Esophagus mucosa (tissue), 1 donor: ENCODE measurements at regions not wholly inside any gene's neighbourhood (a gene's known extent, or its start where the extent isn't known, plus 50 kb on each side); places are given as distances from the start of the nearest gene placed in this dataset.
"Not testable (repeated sequence)": the region's sequence is repeated elsewhere in the genome, so short reads cannot be mapped to it uniquely, and the experiment has no call there.

ENCODE experiments used
- ATAC-seq: fragments of 200-7000 bp; cut with Tn5 transposase; one replicate; pipeline ENCODE4 v1.9.1; 2020
- donor health status: DM: yes; HTN: yes; CAD: no.

DNA sequence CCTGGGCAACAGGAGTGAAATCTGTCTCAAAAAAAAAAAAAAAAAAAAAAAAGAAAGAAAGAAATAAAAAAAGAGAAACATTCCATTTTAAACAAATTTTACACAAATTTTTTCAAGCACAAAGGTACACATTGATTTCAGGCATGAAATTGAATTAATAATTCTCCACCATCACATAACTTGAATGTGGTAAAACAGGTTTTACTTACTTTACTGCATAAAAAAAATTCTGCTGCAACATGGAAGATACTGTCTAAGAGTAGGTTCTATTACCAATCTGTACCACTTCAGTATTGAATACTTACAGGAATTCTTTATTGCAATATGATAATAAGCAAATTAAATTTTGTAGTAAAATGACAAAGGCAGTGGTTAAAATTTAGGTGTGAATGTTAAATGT lies 271.6 kb upstream of the ARSJ start:
- no peak for ATAC-seq

DNA sequence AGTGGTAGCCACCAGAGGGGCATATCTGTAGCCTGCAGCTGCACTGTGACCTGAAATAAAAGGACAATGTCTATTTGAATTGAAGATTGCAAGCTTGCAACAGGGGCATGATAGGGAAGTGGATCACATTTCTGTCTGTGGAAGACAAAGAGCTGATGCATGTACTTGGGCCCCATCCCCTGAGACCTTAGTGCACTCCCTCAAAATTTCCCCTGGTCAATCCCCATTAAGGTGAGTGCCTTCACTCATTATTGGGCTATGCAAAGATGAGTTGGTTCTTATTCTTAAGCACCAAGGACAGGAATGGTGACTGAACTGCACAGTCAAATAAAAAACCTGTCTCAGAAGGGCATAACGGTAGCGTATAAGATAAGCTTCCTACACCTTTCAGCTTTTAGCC lies 273.1 kb upstream of the ARSJ start:
- no peak for ATAC-seq

DNA sequence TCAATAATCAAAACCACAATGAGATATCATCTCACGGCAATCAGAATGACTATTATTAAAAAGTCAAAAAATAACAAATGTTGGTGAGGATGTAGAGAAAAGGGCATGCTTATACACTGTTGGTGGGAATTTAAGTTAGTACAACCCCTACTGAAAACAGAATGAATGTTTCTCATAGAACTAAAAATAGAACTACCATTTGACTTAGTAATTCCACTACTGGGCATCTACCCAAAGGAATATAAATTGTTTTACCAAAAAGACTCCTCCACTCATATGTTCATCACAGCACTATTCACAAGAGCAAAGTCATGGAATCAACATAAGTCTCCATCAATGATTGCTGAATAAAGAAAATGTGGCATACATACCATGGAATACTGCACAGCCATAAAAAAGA lies 278.1 kb upstream of the ARSJ start:
- no peak for ATAC-seq

DNA sequence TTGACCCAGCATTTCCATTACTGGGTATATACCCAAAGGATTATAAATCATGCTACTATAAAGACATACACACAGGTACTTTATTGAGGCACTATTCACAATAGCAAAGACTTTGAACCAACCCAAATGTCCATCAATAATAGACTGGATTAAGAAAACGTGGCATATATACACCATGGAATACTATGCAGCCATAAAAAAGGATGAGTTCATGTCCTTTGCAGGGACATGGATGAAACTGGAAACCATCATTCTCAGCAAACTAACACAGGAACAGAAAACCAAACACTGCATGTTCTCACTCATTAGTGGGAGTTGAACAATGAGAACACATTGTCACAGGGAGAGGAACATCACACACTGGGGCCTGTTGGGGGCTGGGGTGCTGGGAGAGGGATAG lies 283.0 kb upstream of the ARSJ start:
- not testable (repeated sequence) for ATAC-seq

DNA sequence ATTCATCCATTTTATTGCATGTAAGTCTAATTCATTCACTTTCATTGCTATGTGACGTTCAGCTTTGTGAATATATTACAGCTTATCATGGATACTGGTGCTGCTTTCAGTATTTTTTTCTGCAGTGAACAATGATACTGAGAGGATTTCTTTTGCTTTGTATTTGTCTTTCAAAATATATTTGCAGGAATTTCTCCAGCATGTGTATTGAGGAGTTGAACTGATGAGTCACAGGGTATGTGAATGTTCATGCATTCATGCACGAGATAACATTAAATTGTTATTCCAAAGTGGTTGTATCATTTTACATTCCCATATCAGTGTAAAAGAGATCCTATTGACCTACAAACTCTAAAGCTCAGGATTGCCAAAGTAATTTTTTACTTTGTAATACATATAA lies 283.8 kb upstream of the ARSJ start:
- ATAC-seq: no peak

DNA sequence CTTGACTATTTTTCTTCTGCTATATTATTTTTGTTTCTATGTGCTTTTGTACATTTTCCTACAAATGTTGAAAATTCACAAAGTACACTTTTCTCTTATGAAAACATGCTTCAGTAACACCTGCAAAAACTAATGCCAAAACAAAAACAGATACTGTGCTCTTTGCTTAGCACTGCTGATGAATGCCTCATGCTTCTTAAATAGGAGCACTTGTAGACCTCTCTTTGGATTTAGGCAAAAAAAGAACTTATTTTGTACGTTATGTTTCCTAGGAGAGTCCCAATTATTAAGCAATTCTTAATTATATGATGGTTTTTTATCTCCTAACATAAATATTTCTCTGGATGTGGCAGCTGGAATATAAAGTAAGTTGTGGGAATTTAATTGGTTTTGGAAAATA lies 285.0 kb upstream of the ARSJ start:
- no peak for ATAC-seq

DNA sequence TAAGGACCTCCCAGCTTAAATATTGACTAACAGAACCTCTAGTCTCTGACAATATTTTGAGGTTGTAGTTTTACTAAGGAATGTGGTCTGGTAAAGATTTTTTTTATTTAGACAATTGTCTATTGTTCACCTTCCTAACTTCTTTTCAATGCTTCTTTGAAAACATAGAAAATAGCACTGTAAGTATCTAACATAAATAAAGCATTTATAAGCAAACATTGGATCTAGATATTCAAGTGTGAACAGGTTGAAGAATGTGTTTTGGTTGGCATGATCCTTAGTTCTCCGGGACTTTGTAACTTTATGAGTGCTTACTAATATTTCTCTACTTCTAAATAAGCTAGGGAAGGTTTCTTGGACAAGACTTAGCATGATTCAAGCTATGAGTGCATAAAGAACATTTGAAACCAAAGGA lies 285.4 kb upstream of the ARSJ start:
- peak; percentile 88 for ATAC-seq

DNA sequence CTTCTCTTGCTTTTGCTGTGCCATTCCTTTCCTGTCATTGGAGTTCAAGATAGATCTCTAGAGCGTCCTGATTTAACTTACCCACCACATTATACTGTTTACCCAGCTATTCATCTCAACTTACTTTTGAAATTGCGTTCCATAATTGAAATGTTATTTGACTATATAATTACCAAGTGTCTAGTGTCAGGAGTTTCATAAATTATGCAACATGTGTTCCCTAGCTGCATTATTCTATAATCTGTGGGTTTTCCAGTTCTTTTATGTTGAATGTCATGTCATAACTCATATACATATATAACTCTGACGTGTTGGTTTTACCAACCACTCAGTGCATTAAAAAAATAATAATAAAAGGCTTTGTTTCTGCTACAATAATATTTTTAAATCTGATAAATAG lies 285.9 kb upstream of the ARSJ start:
- ATAC-seq: peak; percentile 86

DNA sequence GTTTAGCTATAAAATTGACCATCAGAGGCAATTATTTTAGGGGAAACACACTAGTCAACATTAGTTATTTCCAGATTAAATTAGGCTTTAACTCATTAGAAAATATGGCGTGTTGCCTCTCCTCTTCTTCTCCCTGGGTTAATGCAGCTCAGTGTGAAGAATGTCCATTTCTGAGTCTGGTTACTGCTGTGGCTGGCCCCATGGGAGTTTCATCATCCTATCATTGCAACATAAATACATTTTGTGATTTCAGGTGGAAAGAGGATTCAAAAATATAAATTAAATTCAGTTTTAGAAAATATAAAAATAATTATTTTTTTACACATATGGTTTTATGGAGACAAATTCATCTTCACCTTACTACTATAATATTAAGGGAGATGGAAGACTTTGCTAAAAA lies 288.5 kb upstream of the ARSJ start:
- no peak for ATAC-seq

DNA sequence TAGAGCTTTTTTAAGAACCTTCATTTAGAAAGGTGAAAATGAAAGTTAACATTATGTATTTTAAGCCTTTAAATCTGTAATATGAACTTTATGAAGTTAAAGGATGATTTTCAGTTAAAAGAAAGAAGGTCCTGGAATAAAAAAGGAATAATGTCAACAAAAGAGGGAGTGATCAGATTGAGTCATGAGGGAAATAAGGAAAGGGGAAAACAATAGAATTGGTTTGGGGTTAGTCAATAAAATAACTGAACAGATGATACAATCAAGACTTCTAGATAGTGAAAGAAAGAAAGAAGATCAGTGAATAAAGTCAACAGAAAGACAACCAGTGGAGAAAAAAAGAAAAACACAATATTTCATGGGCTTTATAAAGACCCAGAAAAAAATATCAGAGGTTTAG lies 291.6 kb upstream of the ARSJ start:
- no peak for ATAC-seq

DNA sequence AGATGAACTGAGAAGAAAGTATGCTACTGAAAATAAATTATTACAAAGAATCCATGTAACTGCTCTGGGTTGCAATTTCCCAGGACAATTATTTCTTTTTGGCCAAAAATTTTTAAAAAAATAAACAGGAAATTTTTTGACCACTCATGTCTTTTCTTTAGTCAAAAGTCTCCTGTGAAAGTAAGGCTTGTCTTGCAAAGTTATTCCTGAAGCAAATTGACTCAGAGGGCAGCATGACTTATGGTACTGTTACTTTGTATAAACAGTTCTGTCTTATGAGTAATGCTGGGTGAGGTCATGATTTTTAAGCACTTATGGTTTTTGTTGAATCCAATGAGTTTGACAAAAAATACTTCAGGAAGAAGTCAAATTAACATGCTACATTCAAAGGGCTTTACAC lies 292.8 kb upstream of the ARSJ start:
- ATAC-seq: peak; percentile 86

DNA sequence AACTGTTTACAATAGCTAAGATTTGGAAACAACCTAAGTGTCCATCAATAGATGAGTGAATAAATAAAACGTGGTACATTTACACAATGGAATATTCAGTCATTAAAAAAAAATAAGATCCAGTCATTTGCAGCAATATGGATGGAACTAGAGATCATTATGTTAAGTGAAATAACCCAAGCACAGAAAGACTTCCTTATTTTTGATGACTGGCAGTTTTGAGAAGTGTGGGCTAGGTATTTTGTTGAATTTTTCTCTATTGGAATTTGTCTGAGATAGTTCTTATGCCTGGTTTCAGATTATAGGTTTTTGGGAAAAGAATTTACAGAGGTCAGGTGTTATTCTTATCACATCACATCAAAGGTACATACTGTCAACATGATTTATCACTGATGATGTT lies 293.8 kb upstream of the ARSJ start:
- ATAC-seq: no peak

DNA sequence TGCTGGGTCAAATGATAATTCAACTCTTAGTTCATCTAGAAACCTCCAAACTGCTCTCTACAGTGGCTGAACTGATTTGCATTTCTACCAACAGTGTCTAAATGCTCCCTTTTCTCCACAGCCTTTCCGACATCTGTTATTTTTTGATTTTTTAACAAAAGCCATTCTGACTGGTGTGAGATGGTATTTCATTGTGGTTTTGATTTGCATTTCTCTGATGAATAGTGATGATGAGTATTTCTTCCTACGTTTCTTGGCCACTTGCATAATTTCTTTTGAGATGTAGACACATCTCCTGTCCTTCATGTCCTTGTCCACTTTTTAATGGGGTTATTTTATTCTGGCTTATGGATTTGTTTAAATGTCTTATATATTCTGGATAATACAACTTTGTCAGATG lies 298.2 kb upstream of the ARSJ start:
- no peak for ATAC-seq

DNA sequence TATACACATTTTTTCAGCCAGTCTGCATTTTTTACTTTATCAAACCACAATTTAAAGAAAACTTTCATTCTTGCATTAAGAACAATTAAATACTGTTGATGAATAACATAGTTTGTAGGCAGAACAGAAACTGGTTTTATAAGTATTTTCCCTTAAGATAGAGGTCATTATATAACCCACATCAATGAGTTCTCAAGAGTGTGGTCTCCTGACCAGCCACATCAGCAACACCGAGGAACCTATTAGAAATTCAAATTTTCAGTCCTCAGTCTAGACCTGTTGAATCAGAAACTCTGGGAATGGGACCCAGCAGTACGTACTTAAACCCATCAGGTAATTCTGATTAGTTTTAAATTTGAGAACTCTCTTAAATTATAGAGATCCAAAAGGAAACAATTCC lies 299.6 kb upstream of the ARSJ start:
- ATAC-seq: no peak

DNA sequence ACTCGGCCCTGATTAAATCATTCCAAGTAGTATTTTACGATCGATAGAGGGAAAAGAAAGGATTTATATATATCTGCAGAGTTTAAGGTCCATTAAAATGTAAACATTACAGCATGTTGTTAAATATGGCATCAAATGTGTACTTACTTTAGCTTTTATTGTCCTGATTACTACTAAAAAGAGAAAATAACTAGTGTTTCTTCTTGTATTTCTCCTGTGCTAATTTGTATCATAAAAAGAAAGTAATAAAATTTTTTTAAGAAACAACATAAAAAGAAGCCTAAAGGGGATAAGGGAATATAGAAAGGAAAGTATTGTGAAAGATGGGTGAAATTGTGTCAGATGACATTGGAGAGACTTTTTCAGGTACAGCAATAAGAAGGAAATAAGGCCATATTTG lies 300.3 kb upstream of the ARSJ start:
- ATAC-seq: no peak

DNA sequence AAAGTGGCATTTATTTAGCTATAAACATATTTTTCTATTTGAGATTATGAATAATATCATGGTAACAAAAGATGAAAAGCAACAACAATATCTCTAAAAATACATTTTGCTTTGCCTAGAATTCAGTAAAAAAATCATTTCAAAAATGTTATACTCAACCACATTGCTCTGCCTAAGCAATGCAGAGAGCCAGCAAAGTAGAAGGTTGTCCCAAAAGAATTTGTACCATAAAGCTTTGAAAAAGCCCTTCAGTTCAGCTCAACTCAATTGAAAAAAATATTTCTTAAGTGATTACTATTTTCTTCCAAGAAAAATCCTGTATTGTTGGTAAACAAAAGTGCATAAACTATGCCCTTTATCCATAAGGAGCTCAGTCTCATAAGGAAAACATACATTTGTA lies 301.2 kb upstream of the ARSJ start:
- no peak for ATAC-seq

DNA sequence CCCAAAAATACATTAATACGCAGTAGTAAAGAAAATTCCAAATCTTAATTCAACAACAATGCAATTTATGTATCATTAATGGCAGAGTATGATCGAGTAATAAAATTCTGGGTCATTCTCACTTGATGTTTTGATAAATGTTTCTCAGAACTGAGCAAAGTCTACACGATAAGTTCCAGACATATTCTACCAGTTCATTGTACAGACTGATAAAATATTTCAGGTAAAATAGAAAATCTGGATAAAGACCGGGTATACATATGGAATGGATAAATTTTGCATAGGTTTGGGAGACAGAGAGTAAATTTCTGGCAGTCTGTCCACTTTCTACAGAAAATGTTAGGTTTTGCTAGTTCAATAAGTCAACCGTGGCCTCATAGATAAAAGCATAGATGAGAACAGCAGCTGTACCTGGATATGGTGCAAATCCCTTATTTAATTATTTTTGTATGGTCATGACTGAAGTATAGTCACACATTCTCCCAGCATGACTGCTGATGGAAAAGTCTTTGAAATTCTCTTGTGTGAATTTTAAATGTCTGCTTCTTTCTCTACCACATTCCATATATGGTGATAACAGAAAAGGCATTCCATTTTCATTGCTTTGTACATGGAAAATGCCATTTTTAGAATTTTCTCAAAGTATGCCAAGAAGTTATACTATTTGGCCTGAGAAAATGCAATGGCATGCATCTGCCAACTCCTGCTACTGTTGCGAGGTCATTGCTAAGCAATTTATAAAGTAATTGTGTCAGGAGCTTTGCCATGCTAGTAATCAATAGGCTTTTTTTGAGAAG lies 301.9 kb upstream of the ARSJ start:
- no peak for ATAC-seq

DNA sequence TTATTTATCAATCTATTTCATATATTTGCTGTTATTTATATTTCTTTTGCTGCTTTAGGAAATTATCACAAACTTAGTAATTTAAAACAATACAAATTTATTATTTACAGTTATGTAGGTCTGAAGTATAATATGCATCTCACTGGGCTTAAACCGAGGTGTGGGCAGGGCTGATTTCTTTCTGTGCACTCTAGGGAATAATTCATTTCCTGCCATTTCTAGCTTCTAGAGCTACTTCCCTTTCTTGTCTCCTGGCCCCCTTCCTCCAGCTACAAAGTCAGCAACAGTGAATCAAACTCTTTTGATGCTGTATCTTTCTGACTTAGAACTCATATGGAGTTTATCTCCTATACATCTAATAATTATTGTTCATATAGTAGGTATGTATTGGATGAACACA lies 303.5 kb upstream of the ARSJ start:
- no peak for ATAC-seq

DNA sequence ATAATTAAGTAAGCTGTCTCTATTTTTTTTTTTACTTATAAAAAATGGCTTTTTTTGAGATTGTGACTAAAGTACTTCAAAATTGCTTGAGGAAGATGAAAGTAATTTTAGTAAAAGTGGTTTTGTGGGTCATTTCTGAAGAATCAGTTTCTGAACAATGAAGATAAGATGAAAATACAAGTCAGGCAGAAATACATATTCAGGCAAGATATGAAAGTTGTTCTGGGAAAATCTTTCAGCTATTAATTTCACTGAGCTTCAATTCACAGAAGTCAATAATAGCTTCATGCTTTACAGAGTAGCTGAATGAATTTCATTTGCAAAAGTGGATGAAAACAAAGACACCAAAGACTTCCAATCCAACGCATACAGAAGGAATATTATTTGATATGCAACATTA lies 305.2 kb upstream of the ARSJ start:
- ATAC-seq: no peak

DNA sequence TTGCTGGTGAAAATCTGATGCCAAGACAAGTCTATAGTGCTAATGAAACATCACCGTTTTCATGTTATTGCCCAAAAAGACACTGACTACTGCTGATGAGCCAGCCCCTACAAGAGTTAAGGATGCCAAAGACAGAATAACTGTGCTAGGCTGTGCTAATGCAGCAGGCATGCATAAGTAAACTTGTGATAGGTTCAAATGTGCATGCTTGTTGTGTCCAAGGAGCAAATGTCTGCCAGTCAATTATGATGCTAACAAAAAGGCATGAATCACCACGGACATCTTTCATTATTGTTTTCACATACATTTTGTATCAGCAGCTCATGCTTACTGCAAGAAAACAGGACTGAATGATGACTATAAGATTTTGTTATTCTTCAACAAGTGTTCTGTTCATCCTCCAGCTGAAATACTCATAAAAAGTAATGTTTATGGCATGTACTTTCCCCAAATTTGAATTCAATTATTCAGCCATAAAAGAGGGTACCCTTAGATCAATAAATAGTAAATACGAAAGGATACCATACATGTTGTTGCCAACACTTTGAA lies 306.9 kb upstream of the ARSJ start:
- ATAC-seq: no peak

DNA sequence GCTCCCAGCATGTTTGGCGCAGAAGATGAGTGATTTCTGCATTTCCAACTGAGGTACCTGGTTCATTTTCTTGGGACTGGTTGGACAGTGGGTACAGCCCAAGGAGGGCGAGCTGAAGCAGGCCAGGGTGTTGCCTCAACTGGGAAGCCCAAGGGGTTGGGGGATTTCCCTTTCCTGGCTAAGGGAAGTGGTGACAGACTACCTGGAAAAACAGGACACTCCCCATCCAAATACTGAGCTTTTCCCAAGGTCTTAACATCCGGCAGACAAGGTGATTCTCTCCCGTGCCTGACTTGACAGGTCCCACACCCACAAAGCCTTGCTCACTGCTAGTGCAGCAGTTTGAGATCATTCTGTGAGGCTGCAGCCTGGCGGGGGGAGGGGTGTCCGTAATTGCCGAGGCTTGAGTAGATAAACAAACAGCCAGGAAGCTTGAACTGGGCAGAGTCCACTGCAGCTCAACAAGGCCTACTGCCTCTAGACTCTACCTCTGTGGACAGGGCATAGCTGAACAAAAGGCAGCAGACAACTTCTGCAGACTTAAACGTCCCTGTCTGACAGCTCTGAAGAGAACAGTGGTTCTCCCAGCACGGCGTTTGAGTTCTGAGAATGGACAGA lies 307.7 kb upstream of the ARSJ start:
- peak; percentile 67 for ATAC-seq

DNA sequence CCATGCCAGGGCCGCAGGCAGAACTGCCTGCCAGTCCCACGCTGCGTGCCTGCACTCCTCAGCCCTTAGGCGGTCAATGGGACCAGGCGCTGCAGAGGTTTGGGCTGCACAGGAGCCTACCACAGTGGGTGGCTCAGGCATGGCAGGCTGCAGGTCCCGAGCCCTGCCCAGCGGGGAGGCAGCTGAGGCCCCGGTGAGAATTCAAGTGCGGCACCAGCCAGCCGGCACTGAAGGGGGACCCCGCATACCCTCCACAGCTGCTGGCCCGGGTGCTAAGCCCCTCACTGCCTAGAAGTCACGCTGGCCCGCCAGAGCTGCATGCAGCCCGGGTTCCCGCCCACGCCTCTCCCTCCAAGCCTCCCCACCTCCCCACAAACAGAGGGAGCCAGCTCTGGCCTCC lies 302.5 kb upstream of the UGT8 start:
- no peak for ATAC-seq

DNA sequence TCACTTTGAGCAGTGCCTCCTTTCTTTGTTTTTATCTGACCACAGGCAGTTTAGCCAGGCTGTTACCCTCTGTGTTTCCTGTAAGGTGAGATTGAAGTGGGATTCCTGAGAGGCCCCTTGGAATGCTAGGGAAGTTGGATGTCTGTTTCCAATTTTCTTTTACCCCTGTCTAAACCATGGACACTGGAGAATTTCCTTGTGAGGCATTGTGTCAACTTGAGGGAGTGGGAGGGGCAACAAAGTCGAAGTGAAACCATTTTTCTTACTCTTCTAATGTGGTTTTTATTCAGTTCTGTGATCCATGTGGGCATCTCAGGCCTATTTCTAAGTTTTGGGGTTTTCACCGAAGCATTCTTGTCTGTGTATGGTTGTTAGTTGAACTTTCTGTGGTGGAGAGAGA lies 296.1 kb upstream of the UGT8 start:
- no peak for ATAC-seq

DNA sequence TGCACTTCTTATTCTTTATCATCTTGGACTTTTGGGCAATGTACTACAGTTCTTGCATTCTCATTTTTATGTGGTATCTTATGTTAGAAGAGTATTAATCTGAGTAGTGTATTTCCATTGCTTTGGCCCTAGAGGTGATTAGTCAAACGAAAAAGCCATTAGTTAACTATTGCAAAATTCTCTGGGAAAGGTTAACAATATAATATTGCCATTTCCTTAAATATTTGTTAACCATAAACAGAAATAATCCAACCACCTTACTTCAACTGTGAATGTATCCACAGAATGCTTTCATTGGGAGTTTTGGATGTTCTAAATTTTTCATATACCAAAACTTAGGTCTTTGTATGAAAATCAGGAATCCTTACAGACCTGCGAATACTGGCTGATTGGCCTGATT lies 294.6 kb upstream of the UGT8 start:
- ATAC-seq: no peak

DNA sequence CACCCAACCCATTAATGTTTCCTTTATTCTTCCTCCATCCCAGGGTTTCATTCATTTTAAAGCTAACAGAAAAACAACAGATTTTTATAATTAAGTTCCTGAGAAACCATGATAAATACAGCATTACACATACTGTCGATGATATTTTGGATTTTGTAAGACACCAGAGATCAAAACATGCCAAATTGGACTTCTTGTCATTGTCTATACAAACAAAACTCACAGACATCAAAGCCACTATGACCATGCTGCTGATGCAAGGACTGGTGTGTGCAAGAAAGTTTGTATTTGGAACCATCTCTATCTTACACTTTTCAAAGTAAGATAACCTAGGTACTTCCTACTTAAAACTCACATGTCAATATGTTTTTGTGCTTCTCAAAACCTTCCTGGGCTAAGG lies 294.0 kb upstream of the UGT8 start:
- no peak for ATAC-seq
